SK-N-DZ (cell line): ENCODE measurements at regions not wholly inside any gene's neighbourhood (a gene's known extent, or its start where the extent isn't known, plus 50 kb on each side); places are given as distances from the start of the nearest gene placed in this dataset.
"Not testable (repeated sequence)": the region's sequence is repeated elsewhere in the genome, so short reads cannot be mapped to it uniquely, and the experiment has no call there.

ENCODE experiments used
- DNase-seq: peaks from one replicate; pipeline ENCODE4 v3.0.0-alpha.2; 2015; ENCODE audit warnings: low spot score

- not testable (repeated sequence) for DNase-seq
Observed at GRCh38 chr1:91207691-91208090, 185.9 kb upstream of the ZNF644 start.

DNA sequence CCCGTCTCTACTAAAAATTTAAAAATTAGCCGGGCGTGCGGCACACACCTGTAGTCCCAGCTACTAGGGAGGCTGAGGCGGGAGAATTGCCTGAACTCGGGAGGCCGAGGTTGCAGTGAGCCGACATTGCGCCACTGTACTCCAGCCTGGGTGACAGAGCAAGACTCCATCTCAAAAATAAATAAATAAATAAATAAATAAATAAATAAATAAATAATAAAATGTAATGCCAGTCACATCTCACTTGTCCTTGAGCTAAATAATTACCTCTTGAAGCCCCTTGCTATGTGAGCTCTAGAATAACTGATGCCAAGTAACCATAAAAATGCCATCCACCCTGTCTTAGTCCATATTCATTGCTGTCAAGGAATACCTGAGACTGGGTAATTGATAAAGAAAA lies 182.3 kb upstream of the ZNF644 start:
- DNase-seq, result not testable (repeated sequence)

DNA sequence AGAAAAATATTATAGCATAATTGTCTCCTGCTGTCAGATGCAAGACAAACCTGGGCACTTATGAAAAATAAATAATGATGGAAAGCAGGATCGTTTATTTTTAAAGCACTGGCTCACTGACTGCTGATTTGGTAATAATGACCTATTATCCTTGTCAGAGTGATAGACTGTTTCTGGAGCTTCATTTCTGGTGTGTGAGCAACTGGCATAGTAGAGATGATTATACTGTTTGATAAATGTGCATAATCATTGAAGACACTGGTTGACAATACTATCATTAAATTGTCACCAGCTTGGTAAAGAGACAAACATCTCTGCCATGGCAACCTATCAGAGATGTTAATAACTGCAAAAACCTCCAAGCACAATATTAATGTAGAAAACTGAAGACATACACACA lies 179.9 kb upstream of the ZNF644 start:
- DNase-seq, result no peak

GRCh38 chr1:91201176-91201575 lies 179.3 kb upstream of the ZNF644 start:
- DNase-seq, result no peak

GRCh38 chr1:91200675-91201074 lies 178.8 kb upstream of the ZNF644 start:
- DNase-seq, result no peak

GRCh38 chr1:91199988-91200387 lies 178.2 kb upstream of the ZNF644 start:
- DNase-seq, result no peak

DNA sequence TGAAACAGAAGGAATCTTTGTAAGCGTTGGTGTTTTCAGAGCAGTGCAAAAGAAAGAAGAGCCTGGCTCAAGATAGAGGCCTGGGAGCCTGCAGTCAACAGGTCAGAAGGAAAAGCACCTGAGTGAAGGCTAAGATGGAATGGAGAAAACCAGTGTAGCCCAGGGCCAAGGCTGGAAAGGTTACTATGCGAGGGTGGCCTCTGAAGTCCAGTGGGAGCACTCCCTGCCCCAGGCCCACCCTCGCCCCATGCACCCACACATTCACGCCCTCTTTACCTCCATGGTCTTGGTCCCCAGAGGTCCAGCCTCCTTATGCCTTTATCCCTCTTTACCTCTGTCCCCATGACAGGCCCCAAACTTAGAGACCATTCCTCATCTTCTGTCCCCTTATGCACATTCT lies 169.2 kb upstream of the ZNF644 start:
- DNase-seq, result no peak

DNA sequence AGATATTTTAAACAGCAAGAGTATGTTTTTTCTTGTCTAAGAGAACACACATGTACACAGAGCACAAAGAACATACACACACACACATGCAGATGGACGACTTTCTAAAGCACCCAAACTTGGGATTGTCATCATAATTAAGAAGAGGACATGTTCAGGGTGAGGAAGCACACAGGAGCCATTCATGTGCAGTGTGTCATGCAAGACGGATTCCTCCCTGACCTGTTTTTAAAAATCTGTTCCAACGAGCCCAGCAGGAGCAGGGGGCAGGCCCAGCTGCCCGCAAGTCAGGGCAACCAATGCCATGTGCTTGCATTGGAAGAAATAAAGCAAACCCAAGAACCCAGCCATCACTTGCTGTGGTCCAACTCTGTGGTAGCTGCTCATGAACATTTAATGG lies 167.3 kb upstream of the ZNF644 start:
- DNase-seq, result no peak

GRCh38 chr1:91182807-91183206 lies 161.0 kb upstream of the ZNF644 start:
- DNase-seq, result not testable (repeated sequence)

DNA sequence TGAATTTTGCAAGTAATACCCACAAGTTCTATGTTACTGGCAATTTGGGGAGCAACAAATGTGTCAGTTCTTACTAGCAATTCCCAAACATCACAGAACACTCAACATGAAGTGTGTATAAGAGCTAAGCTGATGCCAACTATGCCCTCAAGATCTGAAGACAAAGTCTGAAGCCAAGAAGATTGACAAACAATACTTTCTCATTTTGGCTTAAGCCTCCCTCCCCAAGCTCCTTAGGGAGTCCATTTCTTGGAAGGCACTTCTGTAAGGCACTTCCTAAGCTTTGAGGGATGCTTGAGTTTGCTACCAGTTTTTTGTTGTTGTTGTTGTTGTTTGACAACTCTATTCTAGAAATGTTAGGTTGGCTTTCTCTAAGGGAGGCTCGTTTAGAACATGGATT lies 154.4 kb upstream of the ZNF644 start:
- no peak for DNase-seq

DNA sequence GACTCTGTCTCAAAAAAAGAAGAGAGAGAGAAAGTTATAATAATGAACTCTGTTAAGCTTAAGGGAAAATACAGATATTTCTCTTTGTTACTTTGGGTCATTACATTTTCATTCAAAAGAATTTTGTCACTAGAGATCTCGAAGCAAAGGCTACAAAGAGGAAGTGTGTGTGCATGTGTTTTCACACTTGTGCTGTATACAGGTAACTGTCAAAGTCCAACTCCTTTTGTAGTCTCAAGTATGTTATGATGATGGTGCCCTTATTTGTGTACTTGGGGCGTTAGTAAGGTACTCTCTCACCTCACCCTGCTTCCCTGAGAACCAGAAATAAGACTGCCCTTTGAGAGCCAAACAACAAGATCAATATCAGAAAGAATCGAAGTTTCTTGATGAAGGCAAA lies 152.9 kb upstream of the ZNF644 start:
- no peak for DNase-seq

DNA sequence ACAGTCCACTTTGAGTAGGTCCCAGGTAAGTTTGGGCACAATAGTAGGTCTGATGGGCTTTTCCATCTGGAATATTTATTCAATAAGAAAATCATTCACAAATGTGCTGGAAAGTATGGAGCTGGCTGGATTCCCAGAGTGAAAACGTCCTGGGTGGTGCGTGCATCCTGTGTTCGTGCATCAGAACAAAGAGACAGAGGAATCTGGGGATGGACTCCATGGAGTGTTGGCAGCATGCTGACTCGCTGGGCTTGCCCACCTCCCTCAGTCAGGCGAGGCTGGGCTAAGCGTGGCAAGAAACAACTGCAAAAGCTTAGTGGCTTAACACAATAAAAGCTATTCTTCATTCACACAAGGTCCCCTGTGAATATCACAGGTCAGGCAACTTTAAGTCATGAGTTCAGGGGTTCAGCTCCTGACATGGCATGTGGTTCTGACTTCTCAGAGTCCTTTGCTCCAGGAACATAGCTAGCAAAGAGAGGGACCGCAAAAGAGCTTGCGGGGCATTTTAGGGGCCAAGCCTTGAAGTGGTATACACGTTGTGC lies 151.6 kb upstream of the ZNF644 start:
- no peak for DNase-seq

DNA sequence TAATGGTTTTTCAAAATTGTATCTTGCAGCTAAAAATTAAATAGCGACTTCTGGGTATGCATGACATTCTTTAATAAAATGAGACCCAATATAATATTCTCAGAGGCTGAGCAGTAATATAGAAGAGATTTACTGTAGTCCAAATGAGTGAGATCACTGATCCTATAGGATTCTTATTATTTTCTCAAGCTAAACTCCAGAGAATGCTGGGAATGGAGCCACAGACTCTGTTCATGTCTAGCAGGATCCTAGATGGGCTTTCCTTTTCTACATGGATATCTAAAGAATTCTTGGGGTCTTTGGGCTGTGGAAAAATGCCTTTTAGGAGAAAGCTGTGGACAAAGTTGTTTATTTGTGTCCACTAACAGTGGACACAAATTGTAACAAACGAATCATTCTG lies 150.7 kb upstream of the ZNF644 start:
- DNase-seq, result no peak

DNA sequence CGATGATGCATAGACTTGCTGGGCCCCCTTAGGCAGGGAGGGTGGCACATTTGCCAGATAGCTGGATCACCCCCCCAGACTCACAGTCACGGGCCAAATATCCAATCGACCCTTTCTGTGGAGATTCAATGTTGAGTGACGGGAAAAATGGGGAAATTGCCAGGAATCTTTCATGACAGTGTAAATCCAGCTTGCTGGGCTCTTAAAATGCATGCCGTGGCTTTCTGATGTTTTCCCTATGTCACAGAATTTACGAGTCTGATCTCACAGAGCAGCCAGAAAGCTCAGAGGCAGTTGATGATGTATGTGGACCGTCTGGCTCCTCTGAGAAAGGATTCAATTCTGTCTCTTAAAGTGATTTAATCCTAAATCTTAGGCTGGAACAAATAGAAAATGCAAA lies 150.1 kb upstream of the ZNF644 start:
- no peak for DNase-seq

DNA sequence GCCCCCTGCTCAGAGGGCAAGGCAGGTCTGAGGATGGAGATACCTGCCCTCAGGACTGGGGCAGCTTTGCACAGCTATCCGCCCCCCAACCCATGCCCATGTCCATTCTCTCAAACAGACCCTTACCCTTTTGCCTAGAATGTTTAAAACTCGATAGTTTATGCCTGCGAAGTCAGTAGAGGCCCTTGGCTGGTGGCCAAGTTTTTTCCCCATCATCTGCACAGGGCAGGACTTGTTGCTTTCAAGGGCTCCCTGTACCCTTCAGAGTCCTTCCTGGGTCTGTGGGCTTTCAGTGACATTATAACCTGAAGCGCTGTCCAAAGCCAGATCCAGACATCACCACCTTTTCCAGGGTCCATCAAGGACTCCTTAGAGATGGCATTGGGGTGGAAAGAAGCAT lies 148.7 kb upstream of the ZNF644 start:
- no peak for DNase-seq

GRCh38 chr1:91166106-91166712 lies 144.4 kb upstream of the ZNF644 start:
- peak; percentile 59 for DNase-seq

GRCh38 chr1:91165033-91165654 lies 143.3 kb upstream of the ZNF644 start:
- peak; percentile 54 for DNase-seq

DNA sequence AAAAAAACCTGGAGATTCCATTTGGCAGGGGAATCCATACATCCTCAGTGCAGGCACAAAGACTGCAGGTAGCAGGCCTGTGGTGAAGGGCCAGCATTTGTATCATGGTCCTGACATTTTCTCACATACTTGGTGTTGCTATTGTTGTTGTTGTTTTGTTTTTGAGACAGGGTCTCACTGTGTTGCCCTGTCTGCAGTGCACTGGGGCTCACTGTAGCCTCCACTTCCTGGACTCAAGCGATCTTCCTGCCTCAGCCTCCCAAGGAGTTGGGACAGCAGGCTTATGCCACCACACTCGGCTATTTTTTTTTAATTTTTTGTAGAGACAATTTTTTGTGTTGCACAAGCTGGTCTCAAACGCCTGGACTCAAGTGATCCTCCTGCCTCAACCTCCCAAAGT lies 140.8 kb upstream of the ZNF644 start:
- DNase-seq, result no peak

- no peak for DNase-seq
Observed at GRCh38 chr1:91161749-91162148, 139.9 kb upstream of the ZNF644 start.

DNA sequence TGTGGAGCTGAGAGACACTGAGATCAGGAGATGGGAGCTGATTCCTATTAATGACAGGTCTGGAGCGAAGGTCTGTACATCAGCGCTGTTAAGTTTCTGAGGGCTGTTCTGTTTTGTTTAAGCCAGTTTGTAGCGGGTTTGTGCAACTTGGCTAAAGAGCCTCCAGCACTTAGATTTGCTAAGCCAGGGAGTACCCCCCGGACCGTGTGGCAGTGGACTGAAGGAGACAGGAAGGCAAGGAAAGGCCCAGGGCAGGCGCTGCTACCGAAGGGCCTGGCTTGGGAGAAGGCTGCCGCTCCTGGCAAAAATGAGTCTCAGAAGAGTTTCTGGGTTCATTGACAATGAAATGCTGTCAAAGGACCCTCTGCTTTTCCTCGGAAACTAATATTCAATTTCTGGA lies 139.3 kb upstream of the ZNF644 start:
- DNase-seq, result no peak

GRCh38 chr1:91160363-91161075 lies 138.7 kb upstream of the ZNF644 start:
- DNase-seq, result peak; percentile 32

GRCh38 chr1:91153341-91153740 lies 131.5 kb upstream of the ZNF644 start:
- DNase-seq, result no peak

DNA sequence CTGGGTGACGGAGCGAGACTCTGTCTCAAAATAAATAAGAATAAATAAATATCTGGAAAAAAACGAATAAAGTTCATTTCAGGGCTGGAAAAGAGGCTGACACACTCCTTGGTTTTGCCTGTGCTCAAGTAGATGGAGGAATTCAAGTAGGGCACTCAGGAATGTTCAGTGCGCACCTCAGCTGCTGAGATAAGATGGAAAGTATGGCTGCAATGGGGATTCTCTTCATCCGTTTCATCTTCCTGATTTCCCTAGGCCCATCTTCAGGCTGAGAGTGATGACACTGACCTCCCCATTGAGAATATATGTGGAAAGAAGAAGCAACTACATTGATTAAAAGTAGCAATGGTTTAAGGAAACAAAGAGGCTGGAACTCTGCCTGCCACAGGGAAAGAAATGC lies 130.5 kb upstream of the ZNF644 start:
- DNase-seq, result no peak
